ENCODE measurements at regions not wholly inside any gene's neighbourhood (a gene's known extent, or its start where the extent isn't known, plus 50 kb on each side); places are given as distances from the start of the nearest gene placed in this dataset.

DNA sequence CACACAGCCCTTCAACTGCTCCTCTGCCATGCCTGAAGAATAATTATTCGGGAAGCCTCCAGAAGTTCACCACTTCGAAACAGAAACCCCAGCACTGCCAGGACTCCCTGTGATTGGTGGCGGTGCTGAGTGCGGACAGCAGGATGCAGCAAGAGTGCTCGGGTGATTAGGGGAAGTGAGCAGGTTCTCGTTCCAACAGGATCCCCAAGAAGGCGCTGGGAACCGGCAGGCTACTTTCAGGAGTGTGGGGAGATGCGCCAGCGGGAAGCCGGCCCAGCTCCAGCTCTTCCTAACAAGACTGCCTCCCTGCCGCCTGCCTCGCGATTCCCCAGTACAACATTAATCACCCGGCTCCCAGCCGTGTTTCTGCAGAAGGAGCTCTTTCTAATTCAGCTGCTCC, 630.2 kb downstream of the BRD1 start:
- no peak for DNase-seq

DNA sequence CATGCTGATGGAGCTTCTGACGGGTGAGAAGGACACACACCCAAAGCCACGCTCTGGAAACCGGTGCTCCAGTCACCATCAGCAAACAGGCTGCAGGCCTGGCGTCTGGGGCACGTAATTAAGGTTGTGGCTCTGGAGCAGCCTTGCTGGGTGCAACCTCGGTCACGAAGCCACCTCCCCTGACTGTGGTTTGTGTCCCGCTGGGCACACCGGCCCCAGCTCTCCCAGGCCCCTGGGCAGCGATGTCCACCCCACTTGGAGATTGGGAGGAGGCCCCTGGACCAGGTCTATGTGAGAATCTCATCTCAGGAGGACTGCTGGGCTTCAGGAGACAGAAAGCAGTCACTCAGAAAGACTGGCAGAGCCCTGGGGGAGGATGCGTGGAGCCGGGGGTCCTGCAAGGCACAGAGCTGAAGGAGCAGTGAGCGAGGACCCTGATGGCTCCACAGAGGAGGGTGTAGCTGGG, 631.6 kb downstream of the BRD1 start:
- no peak for DNase-seq

DNA sequence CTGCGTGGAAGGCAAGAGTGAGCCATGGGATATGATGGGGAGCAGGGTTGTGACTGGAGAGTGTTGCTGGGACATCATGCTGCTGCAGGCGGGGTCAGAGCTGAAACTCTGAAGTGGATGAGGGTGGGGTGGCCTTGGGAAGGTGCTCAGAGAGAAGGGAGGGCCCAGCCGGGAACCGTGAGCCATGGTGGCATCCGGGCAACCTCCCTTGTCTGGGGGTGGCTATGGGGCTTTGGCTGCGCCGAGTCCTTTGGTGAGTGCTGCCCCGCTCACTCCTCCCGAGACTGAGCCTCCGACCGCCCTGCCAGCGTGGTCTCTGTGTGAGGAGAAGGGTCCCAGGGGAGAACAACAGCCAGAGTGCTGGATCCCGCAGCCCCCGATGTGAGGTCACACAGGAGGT, 632.0 kb downstream of the BRD1 start:
- no peak for DNase-seq

DNA sequence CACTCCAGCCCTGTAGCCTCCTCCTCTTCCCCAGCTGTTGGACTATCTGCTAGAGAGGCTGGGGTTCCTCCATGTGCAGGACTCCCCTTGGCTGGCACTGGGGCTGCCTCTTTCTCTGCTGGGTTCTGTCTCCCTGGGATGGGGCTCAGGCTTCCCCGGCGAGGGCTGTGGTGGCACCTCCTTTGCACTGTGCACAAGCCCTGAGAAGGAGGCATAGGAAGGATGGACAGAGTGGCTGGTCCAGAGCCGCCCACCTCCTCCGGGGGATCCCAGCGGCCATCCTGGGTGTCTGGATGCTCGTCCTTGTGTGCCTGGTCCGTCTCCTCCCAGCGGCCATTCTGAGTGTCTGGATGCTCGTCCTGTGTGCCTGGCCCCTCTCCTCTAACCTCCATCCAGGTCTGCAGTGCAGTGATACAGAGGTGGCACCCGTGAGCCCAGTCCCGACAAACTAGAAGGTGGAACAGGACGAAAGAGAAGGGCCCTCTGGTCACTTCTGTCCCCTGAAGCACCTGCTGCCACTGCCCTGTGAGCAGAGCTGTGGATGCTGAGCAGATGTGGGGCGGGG, 633.7 kb downstream of the BRD1 start:
- no peak for DNase-seq

DNA sequence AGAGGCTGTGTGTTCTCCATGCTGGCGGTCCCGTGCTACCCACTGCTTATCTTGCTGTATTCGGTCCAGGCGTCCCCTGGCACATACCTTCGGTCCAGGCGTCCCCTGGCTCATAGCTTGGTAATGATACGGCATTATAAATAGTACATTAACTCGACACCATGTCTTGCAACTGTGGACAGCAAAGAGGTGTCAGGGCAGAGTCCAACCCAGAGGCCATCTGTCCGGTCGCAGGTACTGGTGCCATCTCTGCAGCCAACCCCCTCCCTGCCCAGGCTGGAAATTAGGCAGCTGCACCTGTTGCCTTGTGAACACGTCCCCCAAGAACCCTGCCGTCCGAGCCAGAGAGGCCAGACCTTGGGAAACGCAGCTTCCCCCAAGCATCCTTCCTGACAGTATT, 634.3 kb downstream of the BRD1 start:
- no peak for DNase-seq

DNA sequence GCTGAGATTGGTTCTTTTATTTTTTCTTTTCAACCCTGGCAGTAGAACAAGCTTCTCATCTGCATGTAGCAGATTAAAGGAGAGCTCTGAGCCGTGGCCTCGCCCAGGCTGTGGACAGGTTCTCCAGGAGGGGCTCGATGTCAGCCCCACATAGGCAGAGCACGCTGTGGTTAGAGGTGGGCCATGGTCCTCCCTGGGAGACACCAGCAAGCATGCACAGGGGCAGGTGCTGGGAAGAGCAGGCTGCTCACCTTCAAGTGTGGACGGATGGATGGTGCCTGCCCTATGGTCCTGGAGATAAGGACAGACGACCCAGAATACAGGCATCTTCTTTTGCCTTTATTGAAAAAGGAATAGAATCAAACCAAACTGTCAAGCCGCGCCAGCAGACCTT, 634.8 kb downstream of the BRD1 start:
- no peak for DNase-seq

DNA sequence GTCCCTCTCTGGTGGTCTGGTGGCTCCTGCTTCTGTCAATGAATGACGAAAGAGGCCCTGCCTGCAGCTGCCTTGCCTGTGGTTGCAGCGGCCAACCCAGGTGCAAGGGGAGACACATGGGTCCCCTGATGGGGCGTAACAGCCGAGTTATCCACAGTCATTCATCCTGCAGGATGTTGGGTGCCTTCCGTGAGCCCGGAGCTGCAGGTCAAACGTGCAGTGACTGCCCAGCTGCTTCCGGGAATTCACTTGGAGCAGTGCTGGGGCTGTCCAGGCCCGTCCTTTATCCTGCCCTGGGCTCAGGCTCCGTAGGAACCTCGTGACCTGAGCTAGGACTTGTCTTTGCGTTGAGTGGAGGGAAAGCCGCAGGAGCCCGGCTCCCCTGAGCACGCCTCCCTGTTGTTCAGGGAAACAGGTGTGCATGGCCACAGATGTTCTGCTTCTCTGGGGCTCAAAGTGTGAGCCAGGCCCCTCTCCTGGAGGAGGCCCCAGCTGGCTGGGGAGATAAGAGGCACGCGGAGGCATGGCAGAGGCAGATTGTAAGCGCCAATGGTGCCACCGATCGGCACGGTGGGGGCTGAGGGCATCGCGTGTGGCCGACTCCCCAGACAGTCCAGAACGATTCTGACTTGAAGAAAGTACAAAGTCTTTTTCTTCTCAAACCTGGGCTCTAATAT, 635.4 kb downstream of the BRD1 start:
- DNase-seq = no peak

DNA sequence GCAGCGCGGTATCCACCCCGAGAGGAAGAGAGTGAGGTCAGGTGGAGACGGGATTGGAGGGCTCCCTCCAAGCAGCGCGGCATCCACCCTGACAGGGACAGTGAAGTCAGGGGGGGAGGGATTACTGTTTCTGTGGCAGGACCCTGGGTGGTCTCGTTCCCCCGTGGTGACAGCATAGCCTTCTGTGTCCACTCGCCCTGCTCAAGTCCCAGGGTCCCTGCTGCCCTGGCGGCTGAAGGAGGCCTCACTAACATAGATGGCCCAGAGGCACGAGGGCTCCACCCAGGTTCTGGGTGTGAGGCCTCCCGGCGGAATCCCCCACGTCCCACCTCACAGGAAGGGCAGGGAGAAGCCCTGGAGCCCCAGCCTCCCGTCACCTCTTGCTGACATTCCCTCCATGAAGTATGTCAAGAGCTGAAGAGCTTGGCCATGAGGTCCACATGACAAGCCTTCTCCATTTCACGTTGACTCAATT, 636.1 kb downstream of the BRD1 start:
- no peak for DNase-seq

DNA sequence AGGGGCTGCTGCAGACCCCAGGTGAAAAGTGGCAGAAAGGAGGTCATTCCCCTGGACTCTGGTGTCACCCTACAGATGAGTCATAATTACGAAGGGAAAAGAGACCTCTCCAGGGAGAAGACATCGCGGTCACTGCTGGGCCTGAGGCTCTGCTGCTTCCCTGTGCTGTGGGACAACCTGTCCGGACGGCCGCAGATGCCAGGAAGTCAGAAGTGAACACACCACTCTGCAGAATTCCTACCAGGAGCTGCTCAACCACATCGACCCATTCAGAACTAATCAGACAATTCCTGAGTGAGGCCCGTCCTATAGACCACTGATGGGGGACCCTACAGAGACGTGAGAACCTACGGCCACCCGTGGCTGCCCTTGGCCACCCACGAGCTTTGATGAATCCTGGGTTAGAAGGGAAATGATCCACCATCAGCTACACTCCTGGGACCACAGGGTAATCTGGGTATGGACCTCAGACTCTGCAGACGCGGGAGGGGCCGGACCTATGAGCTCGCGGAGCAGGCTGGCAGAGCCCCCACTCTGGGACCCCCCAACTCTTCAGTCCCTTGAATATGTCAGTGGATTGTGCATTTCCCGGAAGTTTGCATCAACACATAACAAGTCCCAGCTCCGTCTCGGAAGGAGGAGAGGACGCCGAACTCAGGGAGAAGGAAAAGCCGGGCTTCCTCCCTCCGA, 636.7 kb downstream of the BRD1 start:
- DNase-seq = no peak

DNA sequence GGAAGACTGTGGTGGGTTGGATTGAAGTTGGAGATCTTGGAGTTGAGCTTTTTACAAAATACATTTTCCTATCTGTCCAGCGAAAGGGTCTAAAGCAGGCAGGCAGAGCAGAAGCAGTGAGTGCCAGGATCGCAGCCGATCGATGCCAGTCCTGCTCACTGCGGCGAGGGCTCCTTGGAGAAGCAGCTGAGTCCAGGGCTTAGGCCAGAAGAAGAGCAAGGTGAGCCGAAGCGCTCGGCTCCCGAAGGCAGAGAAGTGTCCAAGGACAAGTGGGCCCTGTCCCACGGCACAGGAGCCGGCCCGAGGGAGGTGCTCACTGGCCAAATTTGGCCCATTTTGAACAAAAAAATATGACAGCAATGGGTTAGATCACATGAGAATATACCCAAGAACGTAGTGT, 637.8 kb downstream of the BRD1 start:
- DNase-seq = no peak

DNA sequence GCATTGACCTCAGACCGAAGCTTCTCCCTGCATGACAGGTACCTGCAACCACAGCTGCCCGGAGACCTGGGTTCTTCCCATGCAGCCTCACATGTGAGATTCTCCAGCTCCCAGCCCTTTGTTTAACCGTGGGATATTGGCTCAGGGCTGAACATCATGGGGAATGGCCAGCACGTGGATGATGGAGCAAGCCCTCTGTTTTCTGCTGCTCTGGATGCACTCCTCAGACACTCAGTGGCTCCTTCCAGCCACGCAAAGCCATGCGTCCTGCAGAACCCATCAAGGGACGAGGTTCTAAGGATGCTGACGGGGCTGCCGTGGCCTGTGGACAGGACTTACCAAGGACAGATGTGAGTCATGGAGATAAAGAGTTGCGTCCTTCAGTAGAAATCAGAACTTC, 639.1 kb downstream of the BRD1 start:
- DNase-seq = no peak

DNA sequence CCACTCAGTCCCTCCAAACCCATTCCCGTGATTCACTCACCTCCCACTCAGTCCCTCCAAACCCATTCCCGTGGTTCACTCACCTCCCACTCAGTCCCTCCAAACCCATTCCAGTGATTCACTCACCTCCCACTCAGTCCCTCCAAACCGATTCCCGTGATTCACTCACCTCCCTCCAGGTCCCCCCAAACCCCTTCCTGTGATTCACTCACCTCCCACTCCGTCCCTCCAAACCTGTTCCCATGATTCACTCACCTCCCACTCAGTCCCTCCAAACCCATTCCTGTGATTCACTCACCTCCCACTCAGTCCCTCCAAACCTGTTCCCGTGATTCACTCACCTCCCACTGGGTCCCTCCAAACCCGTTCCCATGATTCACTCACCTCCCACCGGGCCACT, 639.6 kb downstream of the BRD1 start:
- no peak for DNase-seq

DNA sequence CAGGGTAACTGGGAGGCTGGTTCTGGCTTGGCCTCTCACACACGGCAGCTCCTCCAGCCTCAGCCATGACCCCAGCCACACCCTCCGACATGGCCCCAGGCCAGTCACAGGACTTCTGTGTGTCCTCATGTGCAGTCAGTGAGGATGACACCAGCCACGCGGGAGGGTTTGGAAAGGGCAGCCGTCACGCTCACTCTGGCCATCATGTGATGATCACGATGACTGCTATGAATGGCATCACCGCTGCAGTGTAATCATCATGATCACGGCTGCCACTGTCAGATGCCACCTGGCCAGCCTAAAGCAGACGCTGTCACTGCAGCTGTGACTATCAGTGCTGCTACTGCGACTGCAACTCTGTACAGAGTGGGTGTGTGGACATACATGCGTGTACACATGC, 640.9 kb downstream of the BRD1 start:
- no peak for DNase-seq

DNA sequence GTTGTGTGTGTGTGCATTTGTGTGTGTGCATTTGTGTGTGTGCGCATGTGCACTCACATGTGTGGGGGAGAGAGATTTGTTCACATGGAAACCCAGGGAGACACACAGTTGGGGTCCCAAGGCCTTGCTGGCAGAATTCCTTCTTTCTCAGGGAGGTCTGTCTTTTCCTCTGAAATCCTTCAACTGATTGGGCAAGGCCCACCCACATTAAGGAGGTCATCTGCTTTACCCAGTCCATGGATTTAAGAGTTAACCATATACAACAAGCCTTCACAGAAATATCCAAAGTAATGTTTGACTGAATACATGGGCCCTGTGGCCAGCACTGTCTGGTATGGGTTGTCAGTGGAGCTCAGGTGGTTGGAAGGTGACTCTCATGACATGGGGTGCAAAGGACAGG, 641.4 kb downstream of the BRD1 start:
- DNase-seq = no peak

DNA sequence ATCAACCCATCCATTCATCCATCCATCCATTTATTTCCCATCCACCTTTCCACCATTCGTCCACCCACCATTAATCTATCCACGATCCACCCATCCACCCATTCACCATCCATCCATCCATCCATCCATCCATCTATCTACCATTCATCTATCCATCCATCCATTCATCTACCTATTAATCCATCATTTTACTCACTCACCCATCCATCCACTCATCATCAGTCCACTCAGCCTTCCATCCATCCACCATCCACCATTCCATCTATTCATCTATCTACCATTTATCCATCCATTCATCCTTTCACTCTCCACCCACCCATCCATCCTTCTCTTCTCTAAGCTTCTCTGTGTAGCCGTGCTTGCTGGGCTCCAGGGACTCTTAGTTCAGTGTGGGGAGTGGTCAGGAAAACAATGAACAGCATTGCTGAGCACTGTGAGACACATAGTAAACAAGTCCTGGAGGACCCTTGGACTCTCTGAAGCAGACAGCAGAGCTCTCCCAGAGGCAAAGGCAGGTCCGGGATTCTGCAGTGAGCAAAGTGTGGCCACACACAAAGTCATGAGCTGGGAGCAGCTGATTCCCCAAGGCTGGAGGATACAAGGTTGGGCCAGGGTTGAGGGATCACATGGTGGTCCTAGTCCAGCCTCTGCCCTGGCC, 642.2 kb downstream of the BRD1 start:
- DNase-seq = no peak

DNA sequence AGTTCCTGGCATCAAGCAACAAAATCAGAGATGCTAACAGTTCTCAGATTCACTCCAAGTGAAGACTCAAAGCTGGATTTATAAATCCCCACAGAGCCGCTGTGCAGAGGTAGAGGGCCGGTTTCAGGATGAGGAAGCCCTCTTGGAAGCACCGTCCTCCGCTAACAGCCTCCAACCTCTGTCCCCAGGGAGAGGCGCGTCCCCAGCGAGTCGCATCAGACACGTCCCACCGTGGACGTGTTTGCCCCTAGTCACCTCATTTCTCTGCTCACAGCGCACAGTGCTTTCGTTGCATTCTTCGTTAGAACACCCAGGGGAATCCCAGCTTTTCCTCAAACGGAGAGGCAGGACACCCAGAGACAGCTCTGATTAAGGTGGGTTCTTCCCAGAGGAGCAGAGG, 642.9 kb downstream of the BRD1 start:
- DNase-seq = no peak

DNA sequence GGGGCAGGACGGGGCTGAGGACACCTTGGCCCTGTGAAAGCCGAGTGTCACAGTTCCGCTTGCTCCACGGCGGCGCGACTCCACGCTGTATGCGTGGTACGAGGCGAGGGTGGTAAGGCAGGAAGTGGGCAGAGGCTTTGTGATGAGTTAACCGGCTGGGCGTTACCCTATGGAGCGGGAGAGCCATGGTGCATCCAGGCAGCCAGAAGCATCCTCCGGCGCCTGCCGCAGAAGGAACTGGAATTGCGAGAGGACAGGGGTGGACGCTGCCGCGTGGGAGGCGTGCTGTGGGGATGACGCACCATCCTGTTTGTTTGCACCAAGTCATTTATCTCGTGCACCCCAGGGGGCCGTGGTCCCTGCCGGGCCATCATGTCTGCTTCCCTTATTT, 643.9 kb downstream of the BRD1 start:
- no peak for DNase-seq

DNA sequence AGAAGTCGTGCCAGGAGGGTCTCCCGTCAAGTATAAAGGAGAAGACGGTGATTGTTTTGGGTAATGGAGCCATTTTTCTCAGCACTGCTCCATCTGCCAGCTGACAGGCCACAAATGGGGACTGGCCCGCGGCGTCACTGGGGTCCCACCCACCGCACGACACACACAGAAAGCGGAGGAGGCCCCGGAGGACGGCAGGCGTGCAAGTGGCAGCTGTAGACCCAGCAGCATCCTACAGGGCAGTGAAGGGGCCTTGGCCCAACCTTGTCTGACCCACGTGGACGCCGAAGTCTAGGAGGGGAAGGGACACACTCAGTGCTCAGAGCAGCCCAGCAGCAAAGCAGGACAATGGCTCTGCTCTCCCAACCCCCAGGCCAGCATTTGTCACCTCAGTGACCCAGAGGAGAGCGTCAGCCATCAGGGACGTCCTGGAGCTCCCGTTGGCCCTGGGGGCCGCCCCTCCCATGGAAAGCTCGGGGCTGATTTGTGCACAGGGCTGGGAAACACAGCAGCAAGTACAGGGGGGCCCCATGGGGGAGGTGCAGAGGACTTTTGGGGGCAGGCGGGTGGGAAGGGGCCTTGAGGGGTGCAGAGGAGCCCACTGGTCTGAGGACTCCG, 644.4 kb downstream of the BRD1 start:
- DNase-seq = no peak

DNA sequence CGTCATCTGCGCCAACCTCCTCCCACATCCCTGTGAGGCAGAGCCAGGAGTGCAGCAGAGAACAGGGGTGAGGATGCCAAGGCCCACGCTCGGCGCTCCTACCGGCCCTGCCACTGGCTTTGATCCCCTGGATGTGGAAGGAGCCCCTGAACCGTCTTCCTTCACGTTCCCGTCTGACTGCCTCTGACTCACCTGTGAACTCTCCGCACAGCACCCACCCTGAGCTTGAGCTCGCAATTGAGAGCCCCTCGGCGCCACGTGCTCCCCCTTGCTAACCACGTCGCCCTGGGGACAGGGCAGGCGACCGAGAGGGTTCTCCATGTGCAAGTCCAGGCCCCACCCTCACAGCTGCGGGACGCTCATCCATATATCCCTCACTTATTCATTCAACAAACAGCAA, 645.3 kb downstream of the BRD1 start:
- no peak for DNase-seq

DNA sequence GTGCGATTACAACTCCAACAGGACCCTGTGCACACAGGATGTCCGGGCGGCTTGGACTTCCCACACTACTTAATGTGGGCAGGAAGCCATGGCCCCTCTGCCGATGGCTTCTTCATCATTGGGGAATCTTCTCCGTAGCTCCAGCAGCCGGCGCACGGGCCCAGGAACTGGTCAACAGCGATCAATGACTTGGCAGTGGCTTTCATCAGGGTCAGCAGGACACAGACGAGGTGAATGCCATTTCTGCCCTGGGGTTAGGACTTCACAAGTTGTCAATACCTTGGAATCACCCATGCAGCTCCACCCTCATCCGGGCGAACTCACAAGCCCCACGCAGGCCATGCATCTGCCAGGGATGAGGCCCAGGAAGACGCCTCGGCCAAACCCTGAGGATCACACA, 645.7 kb downstream of the BRD1 start:
- no peak for DNase-seq

DNA sequence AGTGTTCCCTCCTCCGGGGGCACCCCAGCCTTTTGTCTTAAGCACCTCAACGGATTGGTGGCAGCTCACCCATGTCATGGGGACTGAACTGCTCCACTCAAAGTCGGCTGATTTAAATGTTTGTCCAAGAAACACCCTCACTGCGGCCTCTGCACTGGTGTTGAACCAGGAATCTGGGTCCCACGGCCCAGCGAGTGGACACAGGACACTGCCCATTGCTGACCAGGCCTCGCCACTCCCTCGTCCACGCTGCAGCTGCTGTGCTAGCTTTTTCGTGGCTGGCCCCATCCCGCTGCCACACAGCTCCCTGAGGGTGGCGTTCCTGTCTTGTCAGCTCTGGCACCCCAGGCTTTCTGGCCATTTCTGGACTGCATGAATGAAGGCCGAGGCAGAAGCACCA, 646.2 kb downstream of the BRD1 start:
- DNase-seq = no peak

DNA sequence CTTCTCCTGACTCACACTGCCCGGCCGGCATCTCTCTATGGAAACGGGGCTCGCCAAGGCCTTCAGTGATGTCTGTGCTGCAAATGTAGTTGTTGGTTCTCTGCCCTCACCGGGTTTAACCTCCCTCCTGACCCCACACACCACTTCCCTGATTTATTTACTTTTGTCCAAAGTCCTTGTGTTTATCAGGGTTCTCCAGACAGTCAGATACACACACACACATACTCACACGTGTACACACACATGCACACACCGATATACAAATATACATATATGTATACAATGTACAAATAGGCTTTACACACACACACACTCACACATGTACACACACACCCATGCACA, 647.0 kb downstream of the BRD1 start:
- DNase-seq = no peak

DNA sequence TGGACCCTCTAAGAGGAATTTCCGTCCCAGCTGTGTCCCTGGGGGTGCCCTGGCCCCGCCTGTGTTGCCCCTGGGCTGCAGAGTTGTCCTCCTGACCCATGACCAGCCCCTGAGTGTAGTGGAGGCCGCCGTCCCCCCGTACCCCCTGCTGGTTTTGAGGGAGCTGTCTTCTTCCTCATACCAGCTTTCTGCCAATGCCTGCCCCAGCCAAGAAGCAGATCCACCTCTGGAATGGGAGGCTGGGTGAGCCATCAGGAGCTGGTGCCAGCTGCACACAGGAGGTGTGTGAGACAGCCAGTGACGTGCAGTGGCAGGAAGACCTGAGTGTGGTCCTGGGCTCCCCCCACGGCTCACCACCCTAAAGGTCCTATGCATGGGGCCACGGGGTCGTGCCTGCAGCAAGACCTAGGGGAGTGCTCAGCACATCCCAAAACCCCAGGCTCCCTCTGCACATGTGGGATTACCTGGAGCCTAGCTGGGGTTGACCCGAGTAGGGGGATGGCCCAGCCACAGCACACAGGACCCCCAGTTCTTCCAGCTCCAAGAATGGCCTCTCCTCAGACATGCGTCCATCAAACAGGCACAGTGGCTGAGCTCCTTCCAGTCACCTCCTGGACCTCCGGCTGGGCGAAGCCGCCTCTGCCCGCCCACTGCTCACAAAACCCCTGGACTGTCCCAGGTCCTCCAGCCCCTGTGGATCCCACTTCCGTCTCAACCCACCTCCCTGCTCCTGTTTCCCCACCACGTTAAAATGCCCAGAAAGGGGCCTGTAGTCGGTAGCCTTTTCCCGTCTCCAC, 647.6 kb downstream of the BRD1 start:
- no peak for DNase-seq
